SK-N-SH (cell line): ENCODE measurements at regions not wholly inside any gene's neighbourhood (a gene's known extent, or its start where the extent isn't known, plus 50 kb on each side); places are given as distances from the start of the nearest gene placed in this dataset.
"Not testable (repeated sequence)": the region's sequence is repeated elsewhere in the genome, so short reads cannot be mapped to it uniquely, and the experiment has no call there.

ENCODE experiments used
- CTCF ChIA-PET: fragments of 300-600, 350-600 bp; formaldehyde crosslinking; extraction: SDS; loops from one replicate; lab custom pipeline; 2021; lab: Yijun Ruan, JAX
- POLR2A ChIA-PET: fragments of 350-600 bp; sonication (Branson Sonifier 250); formaldehyde crosslinking; extraction: SDS; loops from one replicate; lab custom pipeline; 2020; ENCODE audit warnings: antibody characterized with exemption, inconsistent platforms; lab: Yijun Ruan, JAX
- DNase-seq: peaks from one replicate; pipeline ENCODE4 v3.0.0; 2012
- H2AFZ ChIP-seq: fragments of 200-600 bp; sonication (generic); 2 replicates; pipeline ENCODE4 v1.8.1; 2016; ENCODE audit warnings: antibody characterized with exemption, mild to moderate bottlenecking, low read depth
- H3F3A ChIP-seq: fragments of 200-600 bp; sonication (generic); replicated peaks from 2 replicates; pipeline ENCODE3; 2016; ENCODE audit warnings: antibody characterized with exemption, mild to moderate bottlenecking; ENCODE audit not compliant: insufficient read depth
- H3K27ac ChIP-seq, 2 experiments: fragments of 200-500 bp in 1 of 2; fragments of 200-600 bp in 1 of 2; sonication (Bioruptor generic) in 1 of 2; sonication (generic), shearing (Covaris generic) in 1 of 2; 2 replicates each; pipeline versions ENCODE4 v1.5.1 to v1.6.1; 2014 to 2016; ENCODE audit warnings: low read depth in 2 of 2, inconsistent platforms in 1 of 2, low read length in 1 of 2, mild to moderate bottlenecking in 1 of 2, mixed read lengths in 1 of 2
- H3K27me3 ChIP-seq: fragments of 200-600 bp; sonication (generic), shearing (Covaris generic); 2 replicates; pipeline ENCODE4 v1.6.1; 2016; ENCODE audit warnings: mixed run types; ENCODE audit not compliant: insufficient read depth
- H3K36me3 ChIP-seq, 2 experiments: fragments of 200-500 bp in 1 of 2; fragments of 200-600 bp in 1 of 2; sonication (Bioruptor generic) in 1 of 2; sonication (generic) in 1 of 2; replicated peaks in 1 of 2; 2 replicates each; pipeline versions ENCODE3 to v1.5.1; 2014 to 2016; ENCODE audit warnings: low read length in 1 of 2, mild to moderate bottlenecking in 1 of 2; ENCODE audit not compliant: insufficient read depth in 2 of 2, control insufficient read depth in 1 of 2
- H3K4me1 ChIP-seq, 2 experiments: fragments of 200-500 bp in 1 of 2; fragments of 200-600 bp in 1 of 2; sonication (Bioruptor generic) in 1 of 2; sonication (generic), shearing (Covaris generic) in 1 of 2; 2 replicates each; pipeline versions ENCODE4 v1.5.1 to v1.6.1; 2014 to 2016; ENCODE audit warnings: low read depth in 1 of 2, low read length in 1 of 2, mixed run types in 1 of 2; ENCODE audit not compliant: insufficient read depth in 2 of 2, control insufficient read depth in 1 of 2
- H3K4me2 ChIP-seq: fragments of 200-600 bp; sonication (generic), shearing (Covaris generic); 2 replicates; pipeline ENCODE4 v1.6.1; 2017; ENCODE audit warnings: mixed run types
- H3K4me3 ChIP-seq, 2 experiments: fragments of 200-500 bp in 1 of 2; fragments of 200-600 bp in 1 of 2; sonication (Bioruptor generic) in 1 of 2; sonication (generic), shearing (Covaris generic) in 1 of 2; 2 replicates each; pipeline versions ENCODE4 v1.5.1 to v1.8.1; 2014 to 2016; ENCODE audit warnings: low read depth in 2 of 2, inconsistent platforms in 1 of 2, low read length in 1 of 2, mild to moderate bottlenecking in 1 of 2, mixed read lengths in 1 of 2, moderate library complexity in 1 of 2
- H3K79me2 ChIP-seq: fragments of 200-600 bp; sonication (generic); 2 replicates; pipeline ENCODE4 v1.8.1; 2017; ENCODE audit warnings: mild to moderate bottlenecking; ENCODE audit not compliant: insufficient read depth
- H3K9ac ChIP-seq: fragments of 200-600 bp; sonication (generic); 2 replicates; pipeline ENCODE4 v1.6.1; 2017; ENCODE audit warnings: mixed run types
- H3K9me2 ChIP-seq: fragments of 200-600 bp; sonication (generic); 2 replicates; pipeline ENCODE4 v1.6.1; 2017; ENCODE audit warnings: mixed run types
- H3K9me3 ChIP-seq: fragments of 200-600 bp; sonication (generic); 2 replicates; pipeline ENCODE4 v1.6.1; 2017; ENCODE audit warnings: mixed run types, mild to moderate bottlenecking, moderate library complexity
- H4K20me1 ChIP-seq: fragments of 200-600 bp; sonication (generic); 2 replicates; pipeline ENCODE4 v1.6.1; 2017; ENCODE audit warnings: mild to moderate bottlenecking, mixed run types; ENCODE audit not compliant: insufficient read depth
- EP300 ChIP-seq, 2 experiments: IDR thresholded peaks; 2 replicates each; pipeline versions ENCODE4 v1.4.0 to v1.6.1; 2012; ENCODE audit warnings: borderline replicate concordance in 1 of 2, low read depth in 1 of 2, low read length in 1 of 2
- EZH2phosphoT487 ChIP-seq: fragments of 200-600 bp; sonication (generic); IDR thresholded peaks from 2 replicates; pipeline ENCODE4 v1.6.1; 2017; ENCODE audit warnings: low read depth, mixed run types, mild to moderate bottlenecking, antibody characterized with exemption, moderate library complexity, borderline replicate concordance
- FOXJ3 ChIP-seq: sonication (generic); formaldehyde crosslinking; IDR thresholded peaks from 2 replicates; pipeline ENCODE4 v1.5.1; 2020; ENCODE audit warnings: mild to moderate bottlenecking, missing genetic modification reagents
- FOXM1 ChIP-seq: IDR thresholded peaks from 2 replicates; pipeline ENCODE4 v1.4.0; 2012; ENCODE audit warnings: low read depth, mild to moderate bottlenecking
- GABPA ChIP-seq: IDR thresholded peaks from 2 replicates; pipeline ENCODE4 v1.4.0; 2012; ENCODE audit warnings: low read depth, mild to moderate bottlenecking
- MAX ChIP-seq: IDR thresholded peaks from 2 replicates; pipeline ENCODE4 v1.4.0; 2012; ENCODE audit warnings: low read depth
- MEF2A ChIP-seq: IDR thresholded peaks from 2 replicates; pipeline ENCODE4 v1.4.0; 2012; ENCODE audit warnings: low read depth, borderline replicate concordance
- RAD21 ChIP-seq: IDR thresholded peaks from 2 replicates; pipeline ENCODE4 v1.6.1; 2012; ENCODE audit warnings: mild to moderate bottlenecking, low read length
- REST ChIP-seq: IDR thresholded peaks from 2 replicates; pipeline ENCODE4 v1.6.1; 2012; ENCODE audit warnings: mild to moderate bottlenecking, low read depth, low read length, moderate library complexity
- RXRA ChIP-seq: IDR thresholded peaks from 2 replicates; pipeline ENCODE4 v1.4.0; 2012; ENCODE audit warnings: low read depth, mild to moderate bottlenecking, borderline replicate concordance
- SIN3A ChIP-seq: IDR thresholded peaks from 2 replicates; pipeline ENCODE4 v1.6.1; 2012; ENCODE audit warnings: low read depth, mild to moderate bottlenecking, low read length, moderate library complexity, borderline replicate concordance
- TAF1 ChIP-seq: IDR thresholded peaks from 2 replicates; pipeline ENCODE4 v1.6.1; 2012; ENCODE audit warnings: low read depth, mild to moderate bottlenecking, low read length, moderate library complexity, borderline replicate concordance
- TCF12 ChIP-seq: IDR thresholded peaks from 2 replicates; pipeline ENCODE4 v1.4.0; 2012
- TEAD4 ChIP-seq: IDR thresholded peaks from 2 replicates; pipeline ENCODE4 v1.4.0; 2012; ENCODE audit warnings: mild to moderate bottlenecking, borderline replicate concordance; ENCODE audit not compliant: insufficient read depth
- USF2 ChIP-seq: fragments of 150-350 bp; IDR thresholded peaks from 2 replicates; pipeline ENCODE4 v1.6.1; 2017; ENCODE audit warnings: antibody characterized with exemption, low read length, low read depth, borderline replicate concordance
- YY1 ChIP-seq: IDR thresholded peaks from 2 replicates; pipeline ENCODE4 v1.4.0; 2012; ENCODE audit warnings: low read depth, mild to moderate bottlenecking
- WGBS: methylation state at CpG from one replicate; pipeline ENCODE4 v1.1.6; 2017; ENCODE audit warnings: low lambda C conversion rate; 5-methylcytosine and 5-hydroxymethylcytosine counted together
- TF ChIP-seq, protein P1 (sequence below): fragments of 150-350 bp; IDR thresholded peaks from 2 replicates; pipeline ENCODE4 v1.6.1; 2016; ENCODE audit warnings: mild to moderate bottlenecking, low read depth, low read length
- TF ChIP-seq, protein P2 (sequence below): fragments of 200-600 bp; sonication (generic); IDR thresholded peaks from 2 replicates; pipeline ENCODE4 v1.6.1; 2017; ENCODE audit warnings: antibody characterized with exemption, mild to moderate bottlenecking, moderate library complexity
- TF ChIP-seq, protein P3 (sequence below): IDR thresholded peaks from 2 replicates; pipeline ENCODE4 v1.4.0; 2012; ENCODE audit warnings: low read depth, borderline replicate concordance
- TF ChIP-seq, protein P4 (sequence below): IDR thresholded peaks from 2 replicates; pipeline ENCODE4 v1.4.0; 2012; ENCODE audit warnings: low read depth, borderline replicate concordance

- Histone ChIP-seq H3K9me2 (no peaks in the 10 kb centered on the region), H3K4me3 (no peak overlapping the region), H3K9ac (no peak overlapping the region), H3K27ac (no peak overlapping the region), H3F3A (no peaks in the 10 kb centered on the region), H2AFZ (no peak overlapping the region), H3K9me3 (no peaks in the 10 kb centered on the region), H3K4me2 (no peak overlapping the region), H3K79me2 (no peaks in the 10 kb centered on the region), H3K36me3 (no peaks in the 10 kb centered on the region), H3K4me1 (no peaks in the 10 kb centered on the region), H4K20me1 (no peaks in the 10 kb centered on the region), H3K27me3 (no peaks in the 10 kb centered on the region)
- no peak for DNase-seq
- 21% methylated on average over 2 of the region's 2 CpGs for WGBS
- TF ChIP-seq, protein P1, sequence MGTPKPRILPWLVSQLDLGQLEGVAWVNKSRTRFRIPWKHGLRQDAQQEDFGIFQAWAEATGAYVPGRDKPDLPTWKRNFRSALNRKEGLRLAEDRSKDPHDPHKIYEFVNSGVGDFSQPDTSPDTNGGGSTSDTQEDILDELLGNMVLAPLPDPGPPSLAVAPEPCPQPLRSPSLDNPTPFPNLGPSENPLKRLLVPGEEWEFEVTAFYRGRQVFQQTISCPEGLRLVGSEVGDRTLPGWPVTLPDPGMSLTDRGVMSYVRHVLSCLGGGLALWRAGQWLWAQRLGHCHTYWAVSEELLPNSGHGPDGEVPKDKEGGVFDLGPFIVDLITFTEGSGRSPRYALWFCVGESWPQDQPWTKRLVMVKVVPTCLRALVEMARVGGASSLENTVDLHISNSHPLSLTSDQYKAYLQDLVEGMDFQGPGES, result no peak
- no peak for TF ChIP-seq USF2
- TF ChIP-seq, protein P2, sequence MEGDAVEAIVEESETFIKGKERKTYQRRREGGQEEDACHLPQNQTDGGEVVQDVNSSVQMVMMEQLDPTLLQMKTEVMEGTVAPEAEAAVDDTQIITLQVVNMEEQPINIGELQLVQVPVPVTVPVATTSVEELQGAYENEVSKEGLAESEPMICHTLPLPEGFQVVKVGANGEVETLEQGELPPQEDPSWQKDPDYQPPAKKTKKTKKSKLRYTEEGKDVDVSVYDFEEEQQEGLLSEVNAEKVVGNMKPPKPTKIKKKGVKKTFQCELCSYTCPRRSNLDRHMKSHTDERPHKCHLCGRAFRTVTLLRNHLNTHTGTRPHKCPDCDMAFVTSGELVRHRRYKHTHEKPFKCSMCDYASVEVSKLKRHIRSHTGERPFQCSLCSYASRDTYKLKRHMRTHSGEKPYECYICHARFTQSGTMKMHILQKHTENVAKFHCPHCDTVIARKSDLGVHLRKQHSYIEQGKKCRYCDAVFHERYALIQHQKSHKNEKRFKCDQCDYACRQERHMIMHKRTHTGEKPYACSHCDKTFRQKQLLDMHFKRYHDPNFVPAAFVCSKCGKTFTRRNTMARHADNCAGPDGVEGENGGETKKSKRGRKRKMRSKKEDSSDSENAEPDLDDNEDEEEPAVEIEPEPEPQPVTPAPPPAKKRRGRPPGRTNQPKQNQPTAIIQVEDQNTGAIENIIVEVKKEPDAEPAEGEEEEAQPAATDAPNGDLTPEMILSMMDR, result no peak
- no peak for TF ChIP-seq EP300 (IDR thresholded peaks at IDR 0.05; ENCODE audit: borderline replicate concordance in 1 of 2, low read depth in 1 of 2, low read length in 1 of 2)
- no peak for TF ChIP-seq MEF2A
- TF ChIP-seq TCF12, result no peak
- TF ChIP-seq YY1, result no peak
- TF ChIP-seq RXRA, result no peak
- no peak for TF ChIP-seq GABPA
- TF ChIP-seq, protein P3, sequence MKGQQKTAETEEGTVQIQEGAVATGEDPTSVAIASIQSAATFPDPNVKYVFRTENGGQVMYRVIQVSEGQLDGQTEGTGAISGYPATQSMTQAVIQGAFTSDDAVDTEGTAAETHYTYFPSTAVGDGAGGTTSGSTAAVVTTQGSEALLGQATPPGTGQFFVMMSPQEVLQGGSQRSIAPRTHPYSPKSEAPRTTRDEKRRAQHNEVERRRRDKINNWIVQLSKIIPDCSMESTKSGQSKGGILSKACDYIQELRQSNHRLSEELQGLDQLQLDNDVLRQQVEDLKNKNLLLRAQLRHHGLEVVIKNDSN, result no peak
- TF ChIP-seq REST, result no peak
- no peak for TF ChIP-seq EZH2phosphoT487
- TF ChIP-seq MAX, result no peak
- TF ChIP-seq, protein P4, sequence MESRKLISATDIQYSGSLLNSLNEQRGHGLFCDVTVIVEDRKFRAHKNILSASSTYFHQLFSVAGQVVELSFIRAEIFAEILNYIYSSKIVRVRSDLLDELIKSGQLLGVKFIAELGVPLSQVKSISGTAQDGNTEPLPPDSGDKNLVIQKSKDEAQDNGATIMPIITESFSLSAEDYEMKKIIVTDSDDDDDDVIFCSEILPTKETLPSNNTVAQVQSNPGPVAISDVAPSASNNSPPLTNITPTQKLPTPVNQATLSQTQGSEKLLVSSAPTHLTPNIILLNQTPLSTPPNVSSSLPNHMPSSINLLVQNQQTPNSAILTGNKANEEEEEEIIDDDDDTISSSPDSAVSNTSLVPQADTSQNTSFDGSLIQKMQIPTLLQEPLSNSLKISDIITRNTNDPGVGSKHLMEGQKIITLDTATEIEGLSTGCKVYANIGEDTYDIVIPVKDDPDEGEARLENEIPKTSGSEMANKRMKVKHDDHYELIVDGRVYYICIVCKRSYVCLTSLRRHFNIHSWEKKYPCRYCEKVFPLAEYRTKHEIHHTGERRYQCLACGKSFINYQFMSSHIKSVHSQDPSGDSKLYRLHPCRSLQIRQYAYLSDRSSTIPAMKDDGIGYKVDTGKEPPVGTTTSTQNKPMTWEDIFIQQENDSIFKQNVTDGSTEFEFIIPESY, result no peak
- no peak for TF ChIP-seq TEAD4
- TF ChIP-seq RAD21, result no peak
- no peak for TF ChIP-seq SIN3A
- no peak for TF ChIP-seq FOXJ3
- TF ChIP-seq FOXM1, result no peak
- no peak for TF ChIP-seq TAF1
- ChIA-PET CTCF (no interaction called here), POLR2A (no interaction called here)
Observed at GRCh38 chr13:79612604-79613003, 131.6 kb downstream of the NDFIP2 start.

DNA sequence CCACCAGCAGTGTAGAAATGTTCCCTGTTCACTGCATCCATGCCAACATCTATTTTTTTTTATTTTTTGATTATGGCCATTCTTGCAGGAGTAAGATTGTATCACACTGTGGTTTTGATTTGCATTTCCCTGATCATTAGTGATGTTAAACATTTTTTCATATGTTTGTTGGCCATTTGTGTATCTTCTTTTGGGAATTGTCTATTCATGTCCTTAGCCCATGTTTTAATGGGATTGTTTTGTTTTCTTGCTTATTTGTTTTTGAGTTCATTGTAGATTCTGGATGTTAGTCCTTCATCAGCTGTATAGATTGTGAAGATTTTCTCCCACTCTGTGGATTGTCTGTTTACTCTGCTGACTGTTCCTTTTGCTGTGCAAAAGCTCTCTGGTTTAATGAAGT is 126.9 kb downstream of the NDFIP2 start:
- H3F3A ChIP-seq, H3K4me1 ChIP-seq, H3K4me3 ChIP-seq, H4K20me1 ChIP-seq, CTCF ChIA-PET, H2AFZ ChIP-seq, H3K9me2 ChIP-seq, H3K4me2 ChIP-seq, DNase-seq, H3K79me2 ChIP-seq, H3K9me3 ChIP-seq, H3K36me3 ChIP-seq, H3K27ac ChIP-seq, H3K27me3 ChIP-seq, H3K9ac ChIP-seq, POLR2A ChIA-PET: not testable (repeated sequence)
